22Rv1 (cell line): ENCODE measurements at regions not wholly inside any gene's neighbourhood (a gene's known extent, or its start where the extent isn't known, plus 50 kb on each side); places are given as distances from the start of the nearest gene placed in this dataset.

Source experiments
- CTCF ChIP-seq: fragments of 450-650 bp; IDR thresholded peaks from 2 replicates; pipeline ENCODE4 v1.5.1; 2017; ENCODE audit warnings: mild to moderate bottlenecking
- ZFX ChIP-seq: fragments of 450-650 bp; IDR thresholded peaks from 2 replicates; pipeline ENCODE4 v1.6.1; 2017; ENCODE audit warnings: antibody characterized with exemption, borderline replicate concordance

- no peak for TF ChIP-seq CTCF
- TF ChIP-seq ZFX, result no peak
Observed at GRCh38 chr13:80213201-80213600, 127.7 kb downstream of the SPRY2 start.
